Breast epithelium (tissue), 3 donors: ENCODE measurements at regions not wholly inside any gene's neighbourhood (a gene's known extent, or its start where the extent isn't known, plus 50 kb on each side); places are given as distances from the start of the nearest gene placed in this dataset.

Source experiments
- CTCF ChIP-seq, 3 donors: fragments of 450-650 bp; IDR thresholded peaks; one replicate each; pipeline ENCODE4 v1.5.1; 2016 to 2017; ENCODE audit warnings: antibody characterized with exemption in 3 of 3, mild to moderate bottlenecking in 3 of 3, moderate library complexity in 3 of 3
- POLR2A ChIP-seq: fragments of 450-650 bp; IDR thresholded peaks from one replicate; pipeline ENCODE4 v1.6.1; 2016; ENCODE audit warnings: antibody characterized with exemption, mild to moderate bottlenecking, moderate library complexity
- POLR2AphosphoS5 ChIP-seq, 3 donors: sonication (generic); formaldehyde crosslinking; IDR thresholded peaks; one replicate each; pipeline ENCODE4 v1.6.1; 2017; ENCODE audit warnings: antibody characterized with exemption in 3 of 3

- TF ChIP-seq CTCF (IDR thresholded peaks at IDR 0.05): no peak
- TF ChIP-seq POLR2AphosphoS5 (IDR thresholded peaks at IDR 0.05): no peak
- no peak for TF ChIP-seq POLR2A
Observed at GRCh38 chr2:198645816-198646215, 811.9 kb downstream of the SATB2 start.
